G401 (cell line): ENCODE measurements at regions not wholly inside any gene's neighbourhood (a gene's known extent, or its start where the extent isn't known, plus 50 kb on each side); places are given as distances from the start of the nearest gene placed in this dataset.
"Not testable (repeated sequence)": the region's sequence is repeated elsewhere in the genome, so short reads cannot be mapped to it uniquely, and the experiment has no call there.

Source experiments
- DNase-seq: peaks from one replicate; pipeline ENCODE4 v3.0.0-alpha.2; 2015; ENCODE audit warnings: low spot score
- in situ Hi-C: cut with HindIII; loops from 2 replicates; pipeline ENCODE4 v1.10.0; 2016; ENCODE audit warnings: low sequenced_read_pairs, mixed read lengths

GRCh38 chr3:165924301-165924791 lies 87.1 kb upstream of the BCHE start:
- in situ Hi-C loops: not testable (repeated sequence)

GRCh38 chr3:165920984-165921383 lies 83.8 kb upstream of the BCHE start:
- in situ Hi-C loops: no loop called here
- no peak for DNase-seq

More at GRCh38 chr3:165924301-165924791, 87.1 kb upstream of the BCHE start:
- DNase-seq: not testable (repeated sequence)

GRCh38 chr3:165919284-165919683 lies 82.1 kb upstream of the BCHE start:
- DNase-seq: no peak
- in situ Hi-C loops: no loop called here

- in situ Hi-C loops: no loop called here
- DNase-seq: no peak
These were observed 81.4 kb upstream of the BCHE start for GRCh38 chr3:165918657-165918979.

- in situ Hi-C loops, DNase-seq: not testable (repeated sequence)
These were observed 80.9 kb upstream of the BCHE start for GRCh38 chr3:165917938-165918656.

GRCh38 chr3:165915104-165915503 lies 77.9 kb upstream of the BCHE start:
- in situ Hi-C loops, DNase-seq: not testable (repeated sequence)

DNA sequence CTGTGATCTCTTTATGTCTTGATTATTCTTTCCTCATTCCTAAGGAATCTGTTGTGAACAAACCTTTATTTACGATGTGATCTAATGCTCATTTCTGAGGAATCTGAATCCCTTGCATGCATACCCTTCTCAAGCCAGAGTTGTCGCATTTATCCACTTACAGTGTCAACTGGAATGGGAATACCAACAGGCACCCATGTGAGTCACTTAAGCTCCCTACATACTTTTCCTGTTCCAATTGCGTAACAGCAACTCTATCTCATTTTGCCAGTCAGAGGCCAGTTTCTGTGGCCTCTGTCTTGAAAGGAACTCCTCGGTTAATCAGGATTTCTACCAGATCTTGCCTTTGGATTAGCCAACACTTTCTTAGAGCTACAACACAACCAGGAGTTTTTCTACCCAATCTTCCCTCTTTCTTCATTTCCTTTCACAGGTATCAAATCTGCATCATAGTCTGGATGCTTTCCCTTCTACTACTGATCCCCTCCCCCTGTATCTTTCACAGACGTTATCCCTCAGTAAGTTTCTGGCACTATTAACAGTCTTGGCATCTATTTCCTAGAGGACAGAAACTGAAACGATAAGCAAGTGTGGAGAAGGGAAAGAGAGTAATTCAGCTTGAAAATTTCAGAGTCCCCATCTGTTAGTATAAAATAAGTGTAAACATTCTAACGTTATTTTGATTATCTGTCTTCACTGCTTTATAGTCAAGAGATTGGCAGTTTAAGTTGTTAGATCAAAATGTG lies 66.8 kb upstream of the BCHE start:
- no peak for DNase-seq
- in situ Hi-C loops: no loop called here

GRCh38 chr3:165899066-165899465 lies 61.8 kb upstream of the BCHE start:
- in situ Hi-C loops: no loop called here
- no peak for DNase-seq

DNA sequence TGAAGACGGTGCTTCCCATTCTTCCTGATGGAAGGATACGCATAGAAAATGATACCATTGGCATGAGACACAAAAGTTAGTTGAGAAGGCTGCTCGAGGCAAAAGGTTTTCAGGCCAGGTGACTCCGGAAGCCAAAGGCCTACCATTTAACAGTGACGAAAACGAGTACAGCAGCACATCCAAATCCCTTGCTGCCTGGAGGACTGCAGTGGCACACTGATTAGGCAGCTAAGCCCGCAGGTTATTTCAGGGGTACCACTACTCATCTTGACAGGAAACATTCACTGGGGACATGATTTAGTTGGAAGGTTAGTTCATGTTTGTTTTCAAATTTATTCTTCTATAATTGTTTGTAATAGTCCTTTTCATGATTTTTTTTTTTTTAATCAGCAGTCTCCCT lies 59.9 kb upstream of the BCHE start:
- DNase-seq: no peak
- in situ Hi-C loops: no loop called here

DNA sequence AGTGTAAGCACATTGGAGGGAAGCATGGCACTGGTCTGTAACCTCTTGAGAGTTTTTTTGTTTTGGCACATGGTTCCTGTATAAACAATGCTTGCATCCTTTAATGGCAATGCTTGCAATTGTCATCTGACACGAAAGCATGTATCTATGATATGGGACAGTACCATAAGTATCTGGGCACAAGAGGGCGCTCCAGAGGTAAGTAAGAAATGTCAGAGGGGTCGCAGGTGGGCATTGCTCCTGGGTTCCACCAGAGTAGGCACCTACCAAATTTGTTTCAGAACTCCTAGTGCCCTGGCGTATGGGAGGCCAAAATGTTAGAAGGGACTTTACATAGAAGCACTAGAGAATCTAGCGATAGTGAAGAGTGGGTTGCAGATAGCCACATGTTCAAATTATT lies 58.7 kb upstream of the BCHE start:
- in situ Hi-C loops: no loop called here

GRCh38 chr3:165892565-165892964 lies 55.3 kb upstream of the BCHE start:
- in situ Hi-C loops: no loop called here
- DNase-seq: no peak

More for the DNA sequence above, 58.7 kb upstream of the BCHE start:
- no peak for DNase-seq
